IMR-90 (cell line): ENCODE measurements at regions not wholly inside any gene's neighbourhood (a gene's known extent, or its start where the extent isn't known, plus 50 kb on each side); places are given as distances from the start of the nearest gene placed in this dataset.

Experiments used
- ATAC-seq: fragments of 200-7000 bp; cut with Tn5 transposase; 2 replicates; pipeline ENCODE4 v1.9.1; 2020; ENCODE audit warnings: low read depth, mild to moderate bottlenecking, moderate library complexity
- BruUV-seq: library from RNA; stranded (reverse); fragments of 400-500 nt; replicated peaks from 2 replicates; lab custom pipeline; 2021; lab: Mats Ljungman, UMichigan
- CTCF ChIA-PET: fragments of 300-600 bp; formaldehyde crosslinking; extraction: SDS; loops from one replicate; lab custom pipeline; 2021; ENCODE audit warnings: antibody characterized with exemption; lab: Yijun Ruan, JAX
- POLR2A ChIA-PET: fragments of 300-600 bp; sonication (Branson Sonifier 250); formaldehyde crosslinking; loops from one replicate; lab custom pipeline; 2022; ENCODE audit warnings: antibody characterized with exemption; ENCODE audit not compliant: unreplicated experiment; lab: Charles Lee
- DNase-seq: peaks from one replicate; pipeline ENCODE4 v3.0.0; 2013
- H2AFZ ChIP-seq: replicated peaks from 2 replicates; pipeline ENCODE3; 2013; ENCODE audit warnings: low read length, mild to moderate bottlenecking; ENCODE audit not compliant: poor library complexity
- H2AK5ac ChIP-seq: 2 replicates; pipeline ENCODE4 v1.6.1; 2013; ENCODE audit warnings: low read depth, low read length, inconsistent platforms
- H2AK9ac ChIP-seq: replicated peaks from 2 replicates; pipeline ENCODE3; 2013; ENCODE audit warnings: mild to moderate bottlenecking, low read depth, low read length, moderate library complexity; ENCODE audit not compliant: poor library complexity
- H2BK120ac ChIP-seq: 2 replicates; pipeline ENCODE4 v1.6.1; 2013; ENCODE audit warnings: low read depth, low read length, inconsistent platforms
- H2BK15ac ChIP-seq: 3 replicates; pipeline ENCODE4 v1.6.1; 2013; ENCODE audit warnings: low read depth, low read length, inconsistent platforms
- H2BK20ac ChIP-seq: 2 replicates; pipeline ENCODE4 v1.6.1; 2013; ENCODE audit warnings: low read depth, mild to moderate bottlenecking, inconsistent platforms, low read length, moderate library complexity
- H2BK5ac ChIP-seq: 2 replicates; pipeline ENCODE4 v1.6.1; 2013; ENCODE audit warnings: mild to moderate bottlenecking, low read depth, low read length, inconsistent platforms; ENCODE audit not compliant: poor library complexity, severe bottlenecking
- H3K14ac ChIP-seq: replicated peaks from 2 replicates; pipeline ENCODE4 v1.6.1; 2013; ENCODE audit warnings: low read depth, low read length, inconsistent platforms
- H3K18ac ChIP-seq: 2 replicates; pipeline ENCODE4 v1.6.1; 2013; ENCODE audit warnings: low read depth, low read length, control low read depth
- H3K23ac ChIP-seq: 2 replicates; pipeline ENCODE4 v1.6.1; 2013; ENCODE audit warnings: low read depth, low read length, inconsistent platforms
- H3K27ac ChIP-seq: 2 replicates; pipeline ENCODE4 v1.5.1; 2013; ENCODE audit warnings: mild to moderate bottlenecking, control low read depth, low read length; ENCODE audit not compliant: insufficient read depth
- H3K27me3 ChIP-seq: 2 replicates; pipeline ENCODE4 v1.6.1; 2013; ENCODE audit warnings: low read length; ENCODE audit not compliant: control insufficient read depth, insufficient read depth
- H3K36me3 ChIP-seq: 2 replicates; pipeline ENCODE4 v1.6.1; 2013; ENCODE audit warnings: low read length, mixed read lengths; ENCODE audit not compliant: control insufficient read depth, insufficient read depth
- H3K4ac ChIP-seq: 2 replicates; pipeline ENCODE4 v1.6.1; 2013; ENCODE audit warnings: low read depth, low read length, inconsistent platforms
- H3K4me1 ChIP-seq: 2 replicates; pipeline ENCODE4 v1.6.1; 2013; ENCODE audit warnings: low read length, mixed read lengths; ENCODE audit not compliant: control insufficient read depth, insufficient read depth
- H3K4me2 ChIP-seq: 2 replicates; pipeline ENCODE4 v1.6.1; 2013; ENCODE audit warnings: low read depth, mild to moderate bottlenecking, control low read depth, low read length, moderate library complexity
- H3K4me3 ChIP-seq: 2 replicates; pipeline ENCODE4 v1.5.1; 2013; ENCODE audit warnings: low read depth, mild to moderate bottlenecking, control low read depth, low read length, moderate library complexity; ENCODE audit not compliant: insufficient read depth
- H3K56ac ChIP-seq: 2 replicates; pipeline ENCODE4 v1.6.1; 2013; ENCODE audit warnings: low read length, inconsistent platforms; ENCODE audit not compliant: insufficient read depth; ENCODE audit errors: extremely low read depth
- H3K79me1 ChIP-seq, 2 experiments: 2 replicates each; pipeline ENCODE4 v1.6.1; 2013; ENCODE audit warnings: low read length in 2 of 2, inconsistent platforms in 1 of 2, low read depth in 1 of 2
- H3K9ac ChIP-seq: 2 replicates; pipeline ENCODE4 v1.6.1; 2013; ENCODE audit warnings: low read depth, low read length, control low read depth
- H3K9me1 ChIP-seq: 2 replicates; pipeline ENCODE4 v1.6.1; 2013; ENCODE audit warnings: low read length, inconsistent platforms; ENCODE audit not compliant: insufficient read depth
- H3K9me3 ChIP-seq: 2 replicates; pipeline ENCODE4 v1.6.1; 2013; ENCODE audit warnings: low read length; ENCODE audit not compliant: control insufficient read depth, insufficient read depth
- H4K20me1 ChIP-seq: 2 replicates; pipeline ENCODE4 v1.6.1; 2013; ENCODE audit warnings: low read length, inconsistent platforms; ENCODE audit not compliant: insufficient read depth
- H4K5ac ChIP-seq: 2 replicates; pipeline ENCODE4 v1.6.1; 2013; ENCODE audit warnings: mild to moderate bottlenecking, low read depth, low read length, control low read depth
- H4K8ac ChIP-seq, 2 experiments: 2 replicates each; pipeline ENCODE4 v1.6.1; 2013; ENCODE audit warnings: low read depth in 2 of 2, low read length in 2 of 2, control low read depth in 1 of 2, inconsistent platforms in 1 of 2
- H4K91ac ChIP-seq: 2 replicates; pipeline ENCODE4 v1.6.1; 2013; ENCODE audit warnings: low read depth, low read length, inconsistent platforms; ENCODE audit not compliant: insufficient read depth
- BHLHE40 ChIP-seq: fragments of 150-350 bp; IDR thresholded peaks from 2 replicates; pipeline ENCODE4 v1.6.1; 2016; ENCODE audit warnings: mild to moderate bottlenecking, low read depth, low read length
- CEBPB ChIP-seq: IDR thresholded peaks from 2 replicates; pipeline ENCODE4 v1.6.1; 2012; ENCODE audit warnings: low read depth, low read length, improper control_type of control experiment
- CHD1 ChIP-seq: IDR thresholded peaks from 2 replicates; pipeline ENCODE4 v1.6.1; 2012; ENCODE audit warnings: low read depth, low read length, improper control_type of control experiment
- FOS ChIP-seq: fragments of 150-350 bp; IDR thresholded peaks from 2 replicates; pipeline ENCODE4 v1.6.1; 2016; ENCODE audit warnings: low read depth, low read length
- MAFK ChIP-seq: IDR thresholded peaks from 2 replicates; pipeline ENCODE4 v1.6.1; 2012; ENCODE audit warnings: low read depth, low read length, improper control_type of control experiment
- MAZ ChIP-seq: IDR thresholded peaks from 2 replicates; pipeline ENCODE4 v1.6.1; 2012; ENCODE audit warnings: low read depth, mild to moderate bottlenecking, low read length, improper control_type of control experiment, moderate library complexity, borderline replicate concordance
- MXI1 ChIP-seq: IDR thresholded peaks from 2 replicates; pipeline ENCODE4 v1.6.1; 2012; ENCODE audit warnings: low read depth, mild to moderate bottlenecking, low read length, moderate library complexity, borderline replicate concordance
- NFE2L2 ChIP-seq: fragments of 150-350 bp; IDR thresholded peaks from 2 replicates; pipeline ENCODE4 v1.6.1; 2016; ENCODE audit warnings: low read depth, mild to moderate bottlenecking, low read length
- POLR2A ChIP-seq: IDR thresholded peaks from 2 replicates; pipeline ENCODE4 v1.6.1; 2012; ENCODE audit warnings: mild to moderate bottlenecking, low read depth, low read length
- RAD21 ChIP-seq: IDR thresholded peaks from 2 replicates; pipeline ENCODE4 v1.6.1; 2012; ENCODE audit warnings: low read length, improper control_type of control experiment
- RCOR1 ChIP-seq: IDR thresholded peaks from 2 replicates; pipeline ENCODE4 v1.6.1; 2012; ENCODE audit warnings: mild to moderate bottlenecking, low read length, improper control_type of control experiment; ENCODE audit not compliant: insufficient replicate concordance
- RFX5 ChIP-seq: IDR thresholded peaks from 2 replicates; pipeline ENCODE4 v1.8.0; 2012; ENCODE audit warnings: low read depth, mild to moderate bottlenecking, low read length, moderate library complexity
- SMC3 ChIP-seq: fragments of 150-350 bp; IDR thresholded peaks from 2 replicates; pipeline ENCODE4 v1.6.1; 2016; ENCODE audit warnings: low read depth, mild to moderate bottlenecking, antibody characterized with exemption, low read length, moderate library complexity
- WGBS, 2 experiments: methylation state at CpG; one replicate each; pipeline versions ENCODE4 v1.1.5 to v1.1.7; 2013; ENCODE audit warnings: missing lambda C conversion rate in 2 of 2; ENCODE audit not compliant: insufficient read length in 1 of 2; ENCODE audit errors: extremely low coverage in 2 of 2; 5-methylcytosine and 5-hydroxymethylcytosine counted together
- dilution Hi-C: fragments of 300-500 bp; cut with HindIII; formaldehyde crosslinking; loops from one replicate; pipeline ENCODE4 v1.14.3; 2018; ENCODE audit warnings: low sequenced_read_pairs; ENCODE audit not compliant: unreplicated experiment
- in situ Hi-C: fragments of 300-500 bp; cut with MboI; formaldehyde crosslinking; loops from 3 replicates; pipeline ENCODE4 v1.14.3; 2019; ENCODE audit warnings: low sequenced_read_pairs, inconsistent platforms, mixed read lengths
- intact Hi-C: fragments of 100-400 bp; cut with micrococcal nuclease; formaldehyde crosslinking; loops from 2 replicates; pipeline ENCODE4 v1.10.0; 2022
- TF ChIP-seq, protein P1 (sequence below): conservative IDR thresholded peaks from 2 replicates; pipeline ENCODE4 v1.5.1; 2012; ENCODE audit warnings: mild to moderate bottlenecking, low read depth, low read length, improper control_type of control experiment
- TF ChIP-seq, protein P2 (sequence below): fragments of 150-350 bp; IDR thresholded peaks from 2 replicates; pipeline ENCODE4 v1.6.1; 2017; ENCODE audit warnings: mild to moderate bottlenecking, antibody characterized with exemption, low read length, low read depth
- TF ChIP-seq, protein P3 (sequence below): fragments of 150-350 bp; IDR thresholded peaks from 2 replicates; pipeline ENCODE4 v1.6.1; 2016; ENCODE audit warnings: low read depth, mild to moderate bottlenecking, low read length, moderate library complexity, borderline replicate concordance

DNA sequence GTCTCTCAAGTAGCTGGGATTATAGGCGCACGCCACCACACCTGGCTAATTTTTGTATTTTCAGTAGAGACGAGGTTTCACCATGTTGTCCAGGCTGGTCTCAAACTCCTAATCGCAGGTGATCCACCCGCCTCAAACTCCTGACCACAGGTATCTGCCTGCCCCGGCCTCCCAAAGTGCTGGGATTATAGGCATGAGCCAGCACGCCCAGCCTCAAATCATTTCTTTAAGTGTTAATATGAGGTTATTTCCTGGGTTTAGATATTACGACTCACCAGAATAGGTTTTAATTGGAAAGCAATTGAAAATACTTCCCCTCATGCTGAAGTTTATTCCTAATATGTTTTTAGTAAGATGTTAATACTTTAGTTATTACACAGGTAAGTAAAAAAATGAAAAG is 144.5 kb downstream of the NUFIP1 start:
- 100% methylated on average over 4 of the region's 8 CpGs; no CpG with 5 or more reads in 1 of the 2 experiments for WGBS, 2 experiments
- Histone ChIP-seq H3K14ac (no peak overlapping the region), H3K36me3 (no peaks in the 10 kb centered on the region), H2AFZ (no peak overlapping the region), H3K18ac (no peak overlapping the region), H4K8ac (no peak overlapping the region), H3K4me3 (no peak overlapping the region), H3K4me1 (peaks cover 13% of the 10 kb centered on the region), H3K79me1 (0 out of 4 replicates have a peak, but pooled peaks cover 0 to 3% of the 10 kb centered on the region in 2 experiments), H2BK120ac (no peak overlapping the region), H3K9me3 (no peaks in the 10 kb centered on the region), H2BK15ac (no peak overlapping the region), H4K91ac (no peak overlapping the region), H4K20me1 (no peaks in the 10 kb centered on the region), H2AK5ac (no peak overlapping the region), H3K9ac (no peak overlapping the region), H3K27me3 (no peaks in the 10 kb centered on the region), H2AK9ac (no peak overlapping the region), H3K27ac (no peak overlapping the region), H2BK20ac (no peak overlapping the region), H2BK5ac (no peak overlapping the region), H3K9me1 (peaks cover 20% of the 10 kb centered on the region), H3K4ac (no peak overlapping the region), H4K5ac (no peak overlapping the region), H3K56ac (no peak overlapping the region), H3K23ac (no peak overlapping the region), H3K4me2 (no peak overlapping the region)
- POLR2A ChIA-PET, result no interaction called here
- DNase-seq (no peak), ATAC-seq (no peak)
- CTCF ChIA-PET, result interaction anchor here (1.3 kb wide), 1 partner anchor 307 kb away, joined by 4 read pairs; no protein-coding TSS in a partner anchor
- dilution Hi-C loops (no loop called here), in situ Hi-C loops (no loop called here), intact Hi-C loops (no loop called here)
- TF ChIP-seq, protein P1, sequence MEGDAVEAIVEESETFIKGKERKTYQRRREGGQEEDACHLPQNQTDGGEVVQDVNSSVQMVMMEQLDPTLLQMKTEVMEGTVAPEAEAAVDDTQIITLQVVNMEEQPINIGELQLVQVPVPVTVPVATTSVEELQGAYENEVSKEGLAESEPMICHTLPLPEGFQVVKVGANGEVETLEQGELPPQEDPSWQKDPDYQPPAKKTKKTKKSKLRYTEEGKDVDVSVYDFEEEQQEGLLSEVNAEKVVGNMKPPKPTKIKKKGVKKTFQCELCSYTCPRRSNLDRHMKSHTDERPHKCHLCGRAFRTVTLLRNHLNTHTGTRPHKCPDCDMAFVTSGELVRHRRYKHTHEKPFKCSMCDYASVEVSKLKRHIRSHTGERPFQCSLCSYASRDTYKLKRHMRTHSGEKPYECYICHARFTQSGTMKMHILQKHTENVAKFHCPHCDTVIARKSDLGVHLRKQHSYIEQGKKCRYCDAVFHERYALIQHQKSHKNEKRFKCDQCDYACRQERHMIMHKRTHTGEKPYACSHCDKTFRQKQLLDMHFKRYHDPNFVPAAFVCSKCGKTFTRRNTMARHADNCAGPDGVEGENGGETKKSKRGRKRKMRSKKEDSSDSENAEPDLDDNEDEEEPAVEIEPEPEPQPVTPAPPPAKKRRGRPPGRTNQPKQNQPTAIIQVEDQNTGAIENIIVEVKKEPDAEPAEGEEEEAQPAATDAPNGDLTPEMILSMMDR, result no peak
- no peak for TF ChIP-seq FOS
- TF ChIP-seq, protein P2, sequence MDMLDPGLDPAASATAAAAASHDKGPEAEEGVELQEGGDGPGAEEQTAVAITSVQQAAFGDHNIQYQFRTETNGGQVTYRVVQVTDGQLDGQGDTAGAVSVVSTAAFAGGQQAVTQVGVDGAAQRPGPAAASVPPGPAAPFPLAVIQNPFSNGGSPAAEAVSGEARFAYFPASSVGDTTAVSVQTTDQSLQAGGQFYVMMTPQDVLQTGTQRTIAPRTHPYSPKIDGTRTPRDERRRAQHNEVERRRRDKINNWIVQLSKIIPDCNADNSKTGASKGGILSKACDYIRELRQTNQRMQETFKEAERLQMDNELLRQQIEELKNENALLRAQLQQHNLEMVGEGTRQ, result no peak
- TF ChIP-seq, protein P3, sequence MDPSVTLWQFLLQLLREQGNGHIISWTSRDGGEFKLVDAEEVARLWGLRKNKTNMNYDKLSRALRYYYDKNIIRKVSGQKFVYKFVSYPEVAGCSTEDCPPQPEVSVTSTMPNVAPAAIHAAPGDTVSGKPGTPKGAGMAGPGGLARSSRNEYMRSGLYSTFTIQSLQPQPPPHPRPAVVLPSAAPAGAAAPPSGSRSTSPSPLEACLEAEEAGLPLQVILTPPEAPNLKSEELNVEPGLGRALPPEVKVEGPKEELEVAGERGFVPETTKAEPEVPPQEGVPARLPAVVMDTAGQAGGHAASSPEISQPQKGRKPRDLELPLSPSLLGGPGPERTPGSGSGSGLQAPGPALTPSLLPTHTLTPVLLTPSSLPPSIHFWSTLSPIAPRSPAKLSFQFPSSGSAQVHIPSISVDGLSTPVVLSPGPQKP, result no peak
- TF ChIP-seq NFE2L2, result no peak
- TF ChIP-seq SMC3, result no peak
- TF ChIP-seq RAD21, result no peak
- TF ChIP-seq MAZ, result no peak
- no peak for TF ChIP-seq RFX5
- no peak for TF ChIP-seq BHLHE40
- no peak for TF ChIP-seq MAFK
- TF ChIP-seq CHD1, result no peak
- no peak for TF ChIP-seq CEBPB
- no peak for TF ChIP-seq POLR2A
- no peak for TF ChIP-seq MXI1
- TF ChIP-seq RCOR1, result no peak
- no TSS peak for BruUV-seq
